ENCODE measurements at regions not wholly inside any gene's neighbourhood (a gene's known extent, or its start where the extent isn't known, plus 50 kb on each side); places are given as distances from the start of the nearest gene placed in this dataset.

- H3K27ac ChIP-seq, result no peak overlapping the region
Measured at GRCh38 chr14:95444132-95445129, 72.0 kb downstream of the SYNE3 start.

GRCh38 chr14:95442633-95443021 is 73.8 kb downstream of the SYNE3 start:
- no peak overlapping the region for H3K4me3 ChIP-seq
- peak overlapping the region in 4 of 21 experiments; percentile 18 to 35 (median 22) for H3K27ac ChIP-seq

More at GRCh38 chr14:95444132-95445129, 72.0 kb downstream of the SYNE3 start:
- no peak overlapping the region for H3K4me3 ChIP-seq

GRCh38 chr14:95442016-95442632 is 74.3 kb downstream of the SYNE3 start:
- Histone ChIP-seq H3K4me3 (no peak overlapping the region), H3K27ac (no peak overlapping the region)

- no peak overlapping the region for H3K4me3 ChIP-seq
- H3K27ac ChIP-seq, result no peak overlapping the region
Measured at GRCh38 chr14:95440951-95441350, 75.5 kb downstream of the SYNE3 start.

GRCh38 chr14:95440496-95440895 is 76.0 kb downstream of the SYNE3 start:
- Histone ChIP-seq H3K4me3 (no peak overlapping the region), H3K27ac (no peak overlapping the region)

- Histone ChIP-seq H3K4me3 (no peak overlapping the region), H3K27ac (no peak overlapping the region)
Measured at GRCh38 chr14:95439881-95440280, 76.6 kb downstream of the SYNE3 start.

GRCh38 chr14:95437715-95438114 is 78.7 kb downstream of the SYNE3 start:
- Histone ChIP-seq H3K27ac (no peak overlapping the region), H3K4me3 (no peak overlapping the region)

- Histone ChIP-seq H3K4me3 (no peak overlapping the region), H3K27ac (no peak overlapping the region)
Measured at GRCh38 chr14:95436354-95436753, 80.1 kb downstream of the SYNE3 start.

- H3K4me3 ChIP-seq, result no peak overlapping the region
- no peak overlapping the region for H3K27ac ChIP-seq
Measured at GRCh38 chr14:95434121-95434520, 82.3 kb downstream of the SYNE3 start.

GRCh38 chr14:95433094-95433478 is 83.4 kb downstream of the SYNE3 start:
- Histone ChIP-seq H3K4me3 (no peak overlapping the region), H3K27ac (no peak overlapping the region)

GRCh38 chr14:95432144-95433093 is 84.0 kb downstream of the SYNE3 start:
- Histone ChIP-seq H3K4me3 (no peak overlapping the region), H3K27ac (peak overlapping the region in 2 of 21 experiments; percentile 6 to 53)

- no peak overlapping the region for H3K4me3 ChIP-seq
- peak overlapping the region in 2 of 21 experiments; percentile 6 to 53 for H3K27ac ChIP-seq
Measured at GRCh38 chr14:95431199-95432143, 85.0 kb downstream of the SYNE3 start.

- no peak overlapping the region for H3K4me3 ChIP-seq
- H3K27ac ChIP-seq, result no peak overlapping the region
Measured at GRCh38 chr14:95428557-95428956, 87.9 kb downstream of the SYNE3 start.

GRCh38 chr14:95426116-95426475 is 90.4 kb downstream of the SYNE3 start:
- no peak overlapping the region for H3K27ac ChIP-seq

GRCh38 chr14:95425369-95426115 is 90.9 kb downstream of the SYNE3 start:
- Histone ChIP-seq H3K27ac (no peak overlapping the region), H3K4me3 (no peak overlapping the region)

More at GRCh38 chr14:95426116-95426475, 90.4 kb downstream of the SYNE3 start:
- no peak overlapping the region for H3K4me3 ChIP-seq

GRCh38 chr14:95424529-95424928 is 91.9 kb downstream of the SYNE3 start:
- H3K27ac ChIP-seq, result no peak overlapping the region

GRCh38 chr14:95421741-95422140 is 94.7 kb downstream of the SYNE3 start:
- no peak overlapping the region for H3K4me3 ChIP-seq
- H3K27ac ChIP-seq, result no peak overlapping the region

More at GRCh38 chr14:95424529-95424928, 91.9 kb downstream of the SYNE3 start:
- no peak overlapping the region for H3K4me3 ChIP-seq

- no peak overlapping the region for H3K27ac ChIP-seq
- H3K4me3 ChIP-seq, result no peak overlapping the region
Measured at GRCh38 chr14:95420060-95420459, 96.4 kb downstream of the SYNE3 start.
